ENCODE measurements at regions not wholly inside any gene's neighbourhood (a gene's known extent, or its start where the extent isn't known, plus 50 kb on each side); places are given as distances from the start of the nearest gene placed in this dataset.
A peak's percentile ranks its signal among the peaks of the same experiment; 100 is the strongest.

DNA sequence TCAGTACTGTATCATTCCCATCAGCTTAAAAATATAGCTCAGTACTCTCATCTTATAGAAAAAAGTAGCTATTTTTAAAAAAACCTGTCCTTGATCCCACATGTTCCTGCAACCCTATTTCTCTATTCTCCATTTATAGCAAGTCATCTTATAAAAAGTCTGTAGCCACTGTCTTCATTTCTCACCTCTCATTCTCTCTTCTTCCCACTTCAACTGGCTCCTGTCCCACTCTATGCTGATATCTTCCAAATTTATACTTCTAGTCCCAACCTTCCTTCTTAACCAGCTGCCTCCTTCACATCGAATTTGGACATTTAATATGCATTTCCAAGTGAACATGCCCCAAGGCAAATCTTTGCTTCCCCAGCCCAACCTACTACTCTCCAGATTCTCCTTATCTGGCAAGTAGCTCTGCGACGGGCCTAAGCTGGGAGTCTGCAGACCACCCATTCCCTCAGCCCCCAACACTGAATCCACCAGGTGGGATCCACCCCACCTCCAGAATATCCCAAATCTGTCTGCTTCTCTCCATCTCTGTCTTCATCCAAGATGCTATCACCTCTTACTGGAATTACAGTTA is 52.0 kb upstream of the TANC2 start:
- DNase-seq, result no peak

DNA sequence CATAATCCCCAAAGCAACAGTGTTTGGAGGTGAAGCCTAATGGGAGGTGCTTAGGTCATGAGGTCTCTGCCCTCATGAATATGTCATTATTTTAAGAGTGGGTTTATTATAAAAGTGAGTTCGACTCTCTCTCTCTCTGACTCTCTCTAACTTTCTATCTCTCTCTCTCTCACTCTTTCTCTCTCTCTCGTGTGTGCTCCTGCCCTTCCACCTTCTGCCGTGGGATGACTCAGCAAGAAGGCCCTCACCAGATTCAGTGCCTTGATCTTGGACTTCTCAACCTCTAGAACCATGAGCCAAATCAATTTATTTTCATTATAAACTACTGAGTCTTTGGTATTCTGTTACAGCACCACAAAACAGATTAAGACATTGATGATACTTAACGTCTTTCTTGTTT is 53.7 kb upstream of the TANC2 start:
- no peak for DNase-seq

DNA sequence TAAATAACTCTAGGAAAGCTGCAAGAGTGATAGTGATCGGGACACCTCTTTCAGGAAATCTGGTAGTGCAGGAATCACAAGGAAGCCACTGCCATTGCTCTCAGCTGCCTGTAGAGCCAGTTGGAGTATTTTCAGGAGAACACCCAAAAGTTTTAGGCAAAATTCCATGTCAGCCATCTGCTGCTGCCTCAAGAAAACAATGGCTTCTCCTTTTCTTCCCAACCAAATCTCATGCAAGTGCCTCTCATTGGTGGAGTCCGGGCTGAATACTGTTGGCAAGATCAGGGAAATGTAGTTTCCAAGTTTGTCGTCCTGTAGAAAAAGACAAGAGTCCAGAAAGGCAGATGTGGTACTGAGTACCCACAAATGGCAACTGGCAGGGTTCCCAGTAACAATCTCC is 54.9 kb upstream of the TANC2 start:
- no peak for DNase-seq

DNA sequence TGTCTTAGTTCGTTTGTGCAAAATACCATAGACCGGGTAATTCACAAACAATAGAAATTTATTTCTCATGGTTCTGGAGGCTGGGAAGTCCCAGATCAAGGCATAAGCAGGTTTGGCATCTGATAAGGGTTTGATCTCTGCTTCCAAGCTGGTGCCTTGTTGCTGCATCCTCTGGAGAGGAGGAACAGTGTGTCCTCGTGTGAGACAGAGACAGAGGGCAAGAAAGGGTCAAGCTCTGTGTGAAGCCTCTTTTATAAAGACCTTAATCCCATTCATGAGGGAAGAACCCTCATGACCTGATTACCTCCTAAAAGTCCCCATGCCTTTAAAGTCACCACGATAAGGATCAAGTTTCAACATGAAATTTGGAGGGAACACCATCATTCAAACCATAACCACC is 55.8 kb upstream of the TANC2 start:
- DNase-seq, result no peak

DNA sequence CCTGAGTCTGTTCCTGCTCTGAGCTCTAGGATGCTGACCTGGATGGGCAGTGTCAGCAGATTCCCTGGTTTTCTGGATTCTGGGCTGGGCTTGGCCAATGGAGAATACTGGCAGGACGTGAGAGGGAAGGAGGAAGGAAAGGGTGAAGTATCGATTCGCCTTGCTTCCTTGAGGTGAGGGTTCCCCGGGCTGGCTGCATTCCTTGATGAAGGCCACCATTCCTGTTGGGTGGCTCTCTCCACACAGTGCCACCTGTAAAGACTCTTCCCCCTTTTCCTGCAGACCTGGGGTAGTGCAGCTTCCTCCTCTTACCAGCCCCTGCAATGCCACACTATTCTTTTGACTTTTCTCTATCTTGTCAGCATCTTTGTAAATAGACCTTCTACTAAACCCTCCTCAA is 58.1 kb upstream of the TANC2 start:
- no peak for DNase-seq

- DNase-seq, result no peak
Observed at GRCh38 chr17:62906881-62907280, 59.2 kb upstream of the TANC2 start.

- DNase-seq, result no peak
Observed at GRCh38 chr17:62905233-62905632, 60.8 kb upstream of the TANC2 start.

DNA sequence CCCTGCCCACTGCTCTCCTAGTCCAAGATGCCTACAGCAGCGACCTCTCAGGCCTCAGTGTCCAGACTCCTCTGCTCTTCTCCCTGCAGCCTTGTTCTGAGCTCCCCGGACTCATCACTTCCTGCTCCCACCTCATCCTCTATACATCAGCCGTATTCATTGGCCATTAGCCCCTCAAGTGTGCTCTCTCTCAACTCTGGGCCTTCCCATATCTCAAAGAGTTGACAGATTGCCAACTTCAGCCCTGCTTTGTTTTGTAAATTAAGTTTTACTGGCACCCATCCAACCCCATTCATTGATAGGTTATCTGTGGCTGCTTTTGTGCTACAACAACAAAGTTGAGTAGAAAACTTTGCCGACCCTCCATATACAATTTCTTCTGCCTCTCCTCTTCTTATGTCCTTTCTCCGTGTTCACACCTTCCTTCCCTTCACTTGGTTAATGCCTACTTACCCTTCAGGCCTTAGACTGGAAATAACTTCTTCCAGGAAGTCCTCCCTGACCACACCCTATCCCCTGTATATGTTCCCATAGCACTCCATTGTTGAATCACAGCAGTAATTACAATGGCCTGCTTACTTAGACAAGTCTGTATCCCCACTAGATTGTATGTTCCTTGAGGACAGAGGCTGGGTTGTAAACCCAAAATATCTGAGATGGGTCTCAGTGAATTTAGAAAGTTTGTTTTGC is 63.4 kb upstream of the TANC2 start:
- DNase-seq, result no peak

DNA sequence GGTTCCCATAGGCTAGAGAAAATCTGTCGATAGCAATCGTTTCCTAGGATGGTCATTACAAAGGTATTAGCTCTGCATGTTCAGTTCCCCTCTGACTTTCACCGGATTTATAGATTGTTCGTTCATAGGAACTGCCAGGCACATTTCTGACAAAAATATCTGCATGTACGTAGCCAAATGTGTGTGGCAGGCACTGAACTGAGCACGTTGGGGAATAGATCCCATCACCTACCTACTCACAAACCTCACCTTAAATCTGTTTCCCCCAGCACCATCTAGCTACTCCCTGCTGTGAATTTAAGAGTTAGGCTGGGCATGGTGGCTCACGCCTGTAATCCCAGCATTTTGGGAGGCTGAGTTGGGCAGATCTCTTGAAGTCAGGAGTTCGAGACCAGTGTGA is 64.5 kb upstream of the TANC2 start:
- DNase-seq, result no peak

GRCh38 chr17:62900096-62900495 is 65.9 kb upstream of the TANC2 start:
- DNase-seq, result no peak

DNA sequence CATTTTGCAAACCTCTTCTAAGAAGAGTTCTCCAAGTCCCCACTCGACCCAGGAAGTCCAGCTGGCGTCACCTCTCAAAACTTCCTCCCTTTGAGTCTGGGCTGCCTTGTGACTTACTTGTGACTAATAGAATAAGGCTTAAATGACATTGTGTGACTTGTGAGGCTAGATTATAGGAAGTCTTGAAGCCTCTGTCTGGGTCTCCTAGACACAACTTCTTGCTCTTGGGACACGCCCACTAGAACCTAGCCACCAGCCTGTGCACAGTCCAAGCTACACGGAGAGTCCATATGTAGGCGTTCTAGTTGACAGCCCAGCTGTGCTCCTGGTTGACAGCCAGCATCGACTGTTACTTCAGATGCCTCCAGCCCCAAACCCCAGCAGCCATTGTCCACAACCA is 66.7 kb upstream of the TANC2 start:
- no peak for DNase-seq

- no peak for DNase-seq
Observed at GRCh38 chr17:62898239-62898864, 67.7 kb upstream of the TANC2 start.

DNA sequence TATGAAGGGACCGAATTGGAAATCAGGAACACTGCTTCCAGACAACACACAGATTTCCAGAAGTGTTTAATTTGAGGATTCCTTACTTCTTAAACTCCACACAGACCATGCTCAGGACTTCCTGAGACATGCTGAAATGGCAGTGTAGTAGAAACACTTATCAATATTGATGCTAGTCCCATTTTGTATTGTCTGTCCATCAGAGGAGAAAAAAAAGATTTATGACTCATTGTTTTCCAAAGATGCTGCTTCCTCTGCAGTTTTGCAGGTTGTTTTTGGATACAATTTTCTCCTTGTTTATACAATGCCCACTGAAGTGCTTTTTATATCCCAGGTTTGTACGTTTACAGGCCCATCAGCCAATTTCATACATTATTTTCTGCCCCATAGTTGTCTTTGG is 68.3 kb upstream of the TANC2 start:
- DNase-seq, result no peak

DNA sequence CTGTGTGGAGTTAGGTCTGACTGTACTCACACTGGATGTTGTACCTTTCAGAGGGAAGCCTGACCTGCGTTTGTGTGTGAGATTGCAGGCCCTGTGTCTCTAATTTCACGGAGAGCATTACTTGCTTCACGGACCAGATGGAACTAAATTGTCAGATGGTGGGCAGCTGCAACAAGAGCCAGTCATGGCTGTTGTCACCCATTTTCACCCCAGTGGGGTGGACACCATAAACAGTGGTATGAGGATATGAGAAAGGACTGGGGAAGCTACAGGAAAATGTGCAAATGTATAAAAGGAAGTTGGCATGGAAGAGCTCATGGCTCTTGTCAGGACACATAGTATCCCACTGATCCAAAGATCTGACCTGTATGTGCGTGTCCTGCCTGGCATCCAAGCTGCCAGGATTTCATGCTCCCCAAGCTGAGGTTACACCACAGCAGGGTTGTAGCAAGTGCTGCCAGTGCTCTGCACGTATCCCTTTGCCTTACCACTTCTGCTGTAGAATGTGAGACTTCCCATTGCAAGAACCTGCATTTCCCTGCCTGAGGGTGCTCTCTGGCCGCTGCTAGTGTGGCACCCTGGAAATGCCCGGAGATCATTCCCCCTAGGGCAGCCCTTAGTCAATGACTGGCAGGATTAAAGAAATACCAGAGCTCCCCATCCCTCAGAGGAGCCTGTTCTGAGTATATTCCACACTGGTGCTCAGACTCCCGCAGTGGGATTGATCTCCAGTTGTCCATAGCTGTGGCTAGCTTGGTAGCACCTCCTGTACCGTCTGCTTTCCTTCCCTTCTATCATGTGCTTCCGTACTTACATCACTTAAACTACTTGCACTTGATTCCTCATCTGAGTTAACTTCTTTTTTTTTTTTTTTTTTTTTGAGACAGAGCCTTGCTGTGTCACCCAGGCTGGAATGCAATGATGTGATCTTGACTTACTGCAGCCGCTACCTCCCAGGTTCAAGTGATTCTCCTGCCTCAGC is 70.4 kb upstream of the TANC2 start:
- DNase-seq, result no peak

- no peak for DNase-seq
Observed at GRCh38 chr17:62892870-62893338, 73.1 kb upstream of the TANC2 start.

- DNase-seq, result peak; percentile 2
Observed at GRCh38 chr17:62892061-62892675, 73.9 kb upstream of the TANC2 start.

DNA sequence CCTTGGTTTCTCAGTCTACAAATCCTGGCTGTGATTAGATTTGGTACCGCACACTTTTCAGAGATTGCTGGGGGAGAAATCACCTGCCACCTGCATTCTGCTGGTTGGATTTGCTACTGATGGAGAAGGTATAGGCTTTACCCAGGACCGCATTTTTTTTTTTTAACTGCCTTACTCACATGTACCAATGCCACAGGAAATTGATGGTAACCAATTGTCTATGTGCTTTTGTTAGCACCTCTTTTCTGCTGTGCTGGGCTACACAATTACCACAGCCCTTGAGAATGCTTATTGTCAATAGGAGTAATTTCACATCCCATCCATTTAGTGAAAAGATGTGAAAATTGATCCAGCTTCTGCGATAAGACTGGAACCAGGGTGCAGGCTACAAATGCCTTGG is 74.4 kb upstream of the TANC2 start:
- no peak for DNase-seq

DNA sequence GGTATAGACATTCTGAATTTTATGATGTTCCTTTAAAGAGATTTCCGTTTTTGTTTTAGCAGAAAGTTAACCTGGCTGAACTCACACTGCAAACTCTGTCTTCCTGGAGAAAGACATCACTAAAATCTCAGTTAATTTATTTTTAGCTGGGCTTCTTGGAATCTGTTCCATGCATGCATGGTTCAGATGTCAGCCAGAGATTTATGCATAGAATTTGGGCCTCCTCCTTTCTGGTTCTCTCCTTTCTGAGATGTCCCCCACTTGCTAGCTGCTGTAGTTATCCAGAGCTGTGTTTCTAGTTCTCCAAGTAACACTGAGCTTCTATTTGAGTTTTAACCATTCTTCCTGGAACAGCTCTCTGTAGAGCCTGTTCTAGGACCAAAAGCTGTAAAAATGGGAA is 77.3 kb upstream of the TANC2 start:
- no peak for DNase-seq

DNA sequence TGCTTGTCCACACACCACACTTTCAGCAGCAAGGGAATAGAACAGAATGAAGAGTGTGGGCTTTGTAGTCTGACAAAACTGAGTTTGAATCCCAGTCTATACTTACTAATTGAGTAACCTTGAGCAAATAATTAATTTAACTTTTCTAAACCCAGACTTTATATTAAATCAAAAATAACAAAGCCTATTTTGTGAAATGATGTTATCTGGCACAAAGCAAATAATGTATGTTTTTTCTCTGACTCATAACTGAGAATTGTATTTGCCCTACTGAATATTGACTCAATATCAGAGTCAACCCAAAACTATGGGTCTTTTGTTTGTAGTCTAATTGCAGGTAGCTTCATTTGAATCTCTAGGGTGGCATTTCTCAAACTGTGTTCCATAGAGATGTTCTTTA is 77.9 kb upstream of the TANC2 start:
- no peak for DNase-seq

GRCh38 chr17:62887437-62887836 is 78.6 kb upstream of the TANC2 start:
- DNase-seq, result no peak

GRCh38 chr17:62884781-62885180 is 76.7 kb upstream of the MARCHF10 start:
- no peak for DNase-seq

GRCh38 chr17:62882878-62883277 is 74.8 kb upstream of the MARCHF10 start:
- peak; percentile 22 for DNase-seq

DNA sequence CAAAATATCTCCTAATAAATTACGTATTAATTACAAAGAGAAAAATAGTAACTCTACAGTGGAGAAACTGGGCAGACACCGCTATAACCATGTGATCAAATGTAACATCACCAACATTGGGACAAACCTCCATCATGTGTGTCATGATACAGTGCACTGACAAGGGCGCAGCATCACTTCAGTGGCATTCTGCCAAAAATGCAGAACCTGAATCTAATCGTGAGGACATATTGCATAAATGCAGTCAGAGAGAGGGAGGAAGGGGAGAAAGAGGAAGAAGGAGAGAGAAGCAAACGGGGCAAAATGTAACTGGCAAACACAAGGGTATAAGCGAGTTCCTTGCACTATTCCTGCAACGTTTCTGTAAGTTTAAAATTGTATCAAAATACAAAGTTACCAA is 74.2 kb upstream of the MARCHF10 start:
- DNase-seq, result peak; percentile 76

Measured in OCI-M1 (cell line).